Nephron progenitor cell (in vitro differentiated cells): ENCODE measurements at regions not wholly inside any gene's neighbourhood (a gene's known extent, or its start where the extent isn't known, plus 50 kb on each side); places are given as distances from the start of the nearest gene placed in this dataset.
A peak's percentile ranks its signal among the peaks of the same experiment; 100 is the strongest.

Experiments
- DNase-seq: peaks from one replicate; pipeline ENCODE4 v3.0.0; 2021
- H3K27ac Mint-ChIP-seq: 2 replicates; pipeline ENCODE4 v1.8.0; 2021; ENCODE audit warnings: mild to moderate bottlenecking, moderate library complexity, mixed read lengths
- H3K27me3 Mint-ChIP-seq: 2 replicates; pipeline ENCODE4 v1.8.0; 2021; ENCODE audit warnings: mild to moderate bottlenecking, low read depth, mixed read lengths; ENCODE audit not compliant: poor library complexity
- H3K36me3 Mint-ChIP-seq: 2 replicates; pipeline ENCODE4 v1.8.0; 2021; ENCODE audit warnings: low read depth, mixed read lengths
- H3K4me1 Mint-ChIP-seq: 2 replicates; pipeline ENCODE4 v1.8.0; 2021; ENCODE audit warnings: mixed read lengths
- H3K4me3 Mint-ChIP-seq: 2 replicates; pipeline ENCODE4 v1.8.0; 2021; ENCODE audit warnings: mild to moderate bottlenecking, moderate library complexity, mixed read lengths
- H3K9me3 Mint-ChIP-seq: 2 replicates; pipeline ENCODE4 v1.8.0; 2021; ENCODE audit warnings: mild to moderate bottlenecking, moderate library complexity, mixed read lengths
- CTCF ChIP-seq: fragments of 200-600 bp; sonication (generic); IDR thresholded peaks from 2 replicates; pipeline ENCODE4 v1.5.0; 2021; ENCODE audit warnings: antibody characterized with exemption

GRCh38 chr13:107124129-107124718 is 556.3 kb upstream of the ARGLU1 start:
- DNase-seq: no peak
- H3K36me3 Mint-ChIP-seq: peaks cover 6% of the 10 kb centered on the region
- no peak overlapping the region for H3K4me3 Mint-ChIP-seq
- no peak overlapping the region for H3K27ac Mint-ChIP-seq
- H3K4me1 Mint-ChIP-seq: no peaks in the 10 kb centered on the region
- peak; percentile 90 for TF ChIP-seq CTCF
- peaks cover 21% of the 10 kb centered on the region for H3K9me3 Mint-ChIP-seq
- H3K27me3 Mint-ChIP-seq: peaks cover 3% of the 10 kb centered on the region

GRCh38 chr13:107121793-107122192 is 553.9 kb upstream of the ARGLU1 start:
- Mint-ChIP-seq H3K9me3 (no peaks in the 10 kb centered on the region), H3K4me3 (no peak overlapping the region), H3K4me1 (peaks cover 13% of the 10 kb centered on the region), H3K36me3 (no peaks in the 10 kb centered on the region), H3K27me3 (peaks cover 3% of the 10 kb centered on the region), H3K27ac (no peak overlapping the region)
- TF ChIP-seq CTCF: no peak
- DNase-seq: no peak

GRCh38 chr13:107119989-107120881 is 552.3 kb upstream of the ARGLU1 start:
- Mint-ChIP-seq H3K4me3 (no peak overlapping the region), H3K27me3 (no peaks in the 10 kb centered on the region), H3K9me3 (no peaks in the 10 kb centered on the region), H3K36me3 (no peaks in the 10 kb centered on the region), H3K27ac (no peak overlapping the region), H3K4me1 (peaks cover 18% of the 10 kb centered on the region)
- TF ChIP-seq CTCF: no peak
- no peak for DNase-seq

GRCh38 chr13:107118506-107118905 is 550.6 kb upstream of the ARGLU1 start:
- Mint-ChIP-seq H3K4me1 (peaks cover 24% of the 10 kb centered on the region), H3K27me3 (no peaks in the 10 kb centered on the region), H3K4me3 (no peak overlapping the region), H3K36me3 (no peaks in the 10 kb centered on the region), H3K27ac (no peak overlapping the region), H3K9me3 (peaks cover 3% of the 10 kb centered on the region)
- TF ChIP-seq CTCF: no peak
- DNase-seq: no peak

GRCh38 chr13:107117327-107118012 is 549.5 kb upstream of the ARGLU1 start:
- no peak overlapping the region for H3K4me3 Mint-ChIP-seq

More at GRCh38 chr13:107117327-107118012, 549.5 kb upstream of the ARGLU1 start:
- H3K27me3 Mint-ChIP-seq: no peaks in the 10 kb centered on the region
- peaks cover 24% of the 10 kb centered on the region for H3K4me1 Mint-ChIP-seq
- H3K9me3 Mint-ChIP-seq: peaks cover 3% of the 10 kb centered on the region
- DNase-seq: no peak
- H3K36me3 Mint-ChIP-seq: no peaks in the 10 kb centered on the region
- no peak overlapping the region for H3K27ac Mint-ChIP-seq
- TF ChIP-seq CTCF: no peak
